Loucy (cell line): ENCODE measurements at regions not wholly inside any gene's neighbourhood (a gene's known extent, or its start where the extent isn't known, plus 50 kb on each side); places are given as distances from the start of the nearest gene placed in this dataset.

Experiments used
- H2AFZ ChIP-seq: fragments of 200-600 bp; sonication (generic); 2 replicates; pipeline ENCODE4 v1.6.0; 2016; ENCODE audit warnings: antibody characterized with exemption, mild to moderate bottlenecking, low read length, moderate library complexity
- H3F3A ChIP-seq: fragments of 200-600 bp; 2 replicates; pipeline ENCODE4 v1.6.0; 2016; ENCODE audit warnings: antibody characterized with exemption, low read depth, mild to moderate bottlenecking
- H3K27me3 ChIP-seq: fragments of 200-600 bp; sonication (generic); 2 replicates; pipeline ENCODE4 v1.6.1; 2014; ENCODE audit warnings: low read length, mild to moderate bottlenecking; ENCODE audit not compliant: insufficient read depth, poor library complexity, severe bottlenecking
- H3K36me3 ChIP-seq: fragments of 200-600 bp; sonication (generic); 2 replicates; pipeline ENCODE4 v1.6.1; 2016; ENCODE audit warnings: low read length; ENCODE audit not compliant: insufficient read depth
- H3K4me1 ChIP-seq: fragments of 200-600 bp; sonication (generic); 2 replicates; pipeline ENCODE4 v1.5.1; 2014; ENCODE audit warnings: low read length, mild to moderate bottlenecking; ENCODE audit not compliant: insufficient read depth, poor library complexity, severe bottlenecking
- H3K4me2 ChIP-seq: fragments of 200-600 bp; sonication (generic); 2 replicates; pipeline ENCODE4 v1.6.0; 2014; ENCODE audit warnings: antibody characterized with exemption, low read length, low read depth, mild to moderate bottlenecking; ENCODE audit not compliant: poor library complexity, severe bottlenecking
- H3K4me3 ChIP-seq: fragments of 200-600 bp; sonication (generic); 2 replicates; pipeline ENCODE4 v1.5.1; 2014; ENCODE audit warnings: low read length, mild to moderate bottlenecking, mixed read lengths; ENCODE audit not compliant: poor library complexity, severe bottlenecking
- H3K79me2 ChIP-seq: fragments of 200-600 bp; sonication (generic); 2 replicates; pipeline ENCODE4 v1.6.1; 2014; ENCODE audit warnings: low read length; ENCODE audit not compliant: insufficient read depth
- H3K9ac ChIP-seq: fragments of 200-600 bp; sonication (generic); 2 replicates; pipeline ENCODE4 v1.6.0; 2014; ENCODE audit warnings: mild to moderate bottlenecking, low read depth, low read length, moderate library complexity; ENCODE audit not compliant: poor library complexity, severe bottlenecking
- H3K9me2 ChIP-seq: fragments of 200-600 bp; sonication (generic); replicated peaks from 2 replicates; pipeline ENCODE4 v1.6.1; 2016; ENCODE audit warnings: low read depth, low read length, mixed read lengths
- H3K9me3 ChIP-seq: fragments of 200-600 bp; sonication (generic); 2 replicates; pipeline ENCODE4 v1.6.1; 2014; ENCODE audit warnings: mild to moderate bottlenecking, antibody characterized with exemption, low read length, low read depth; ENCODE audit not compliant: insufficient read depth
- H4K20me1 ChIP-seq: fragments of 200-600 bp; sonication (generic); 2 replicates; pipeline ENCODE4 v1.6.0; 2014; ENCODE audit warnings: antibody characterized with exemption, low read length, mild to moderate bottlenecking; ENCODE audit not compliant: insufficient read depth, poor library complexity, severe bottlenecking
- CTCF ChIP-seq: fragments of 200-600 bp; sonication (generic); conservative IDR thresholded peaks from 2 replicates; pipeline ENCODE4 v1.5.1; 2014; ENCODE audit warnings: mild to moderate bottlenecking, antibody characterized with exemption, low read length
- EZH2phosphoT487 ChIP-seq: fragments of 200-600 bp; IDR thresholded peaks from 2 replicates; pipeline ENCODE4 v1.6.1; 2018; ENCODE audit warnings: antibody characterized with exemption, mild to moderate bottlenecking, moderate library complexity, borderline replicate concordance

GRCh38 chr18:64220941-64221340 lies 72.1 kb upstream of the LINC00305 start:
- Histone ChIP-seq H3F3A (no peaks in the 10 kb centered on the region), H3K79me2 (no peaks in the 10 kb centered on the region), H3K4me1 (no peaks in the 10 kb centered on the region), H2AFZ (no peak overlapping the region), H3K9ac (no peak overlapping the region), H3K27me3 (no peaks in the 10 kb centered on the region), H3K9me3 (no peaks in the 10 kb centered on the region), H3K36me3 (no peaks in the 10 kb centered on the region), H3K4me3 (no peak overlapping the region), H4K20me1 (no peaks in the 10 kb centered on the region), H3K9me2 (no peaks in the 10 kb centered on the region), H3K4me2 (no peak overlapping the region)
- TF ChIP-seq EZH2phosphoT487 (no peak), CTCF (no peak)

GRCh38 chr18:64219517-64219916 lies 70.6 kb upstream of the LINC00305 start:
- no peaks in the 10 kb centered on the region for H3K79me2 ChIP-seq
- H3K9ac ChIP-seq: no peak overlapping the region
- no peak overlapping the region for H2AFZ ChIP-seq
- H3K4me3 ChIP-seq: no peak overlapping the region
- no peaks in the 10 kb centered on the region for H3F3A ChIP-seq
- no peaks in the 10 kb centered on the region for H3K9me3 ChIP-seq
- no peaks in the 10 kb centered on the region for H3K27me3 ChIP-seq
- H3K9me2 ChIP-seq: no peaks in the 10 kb centered on the region
- TF ChIP-seq CTCF: no peak
- no peak for TF ChIP-seq EZH2phosphoT487
- no peaks in the 10 kb centered on the region for H3K4me1 ChIP-seq
- no peak overlapping the region for H3K4me2 ChIP-seq
- H3K36me3 ChIP-seq: no peaks in the 10 kb centered on the region
- no peaks in the 10 kb centered on the region for H4K20me1 ChIP-seq

GRCh38 chr18:64210401-64210949 lies 61.6 kb upstream of the LINC00305 start:
- TF ChIP-seq EZH2phosphoT487: no peak
- no peak for TF ChIP-seq CTCF
- Histone ChIP-seq H3K4me1 (no peaks in the 10 kb centered on the region), H4K20me1 (no peaks in the 10 kb centered on the region), H3K36me3 (no peaks in the 10 kb centered on the region), H3K79me2 (no peaks in the 10 kb centered on the region), H3K9ac (no peak overlapping the region), H3F3A (no peaks in the 10 kb centered on the region), H3K4me3 (no peak overlapping the region), H2AFZ (no peak overlapping the region), H3K4me2 (no peak overlapping the region), H3K9me2 (no peaks in the 10 kb centered on the region), H3K27me3 (no peaks in the 10 kb centered on the region), H3K9me3 (no peaks in the 10 kb centered on the region)
